Embryonic facial prominence (tissue), 1 donor: ENCODE measurements at regions not wholly inside any gene's neighbourhood (a gene's known extent, or its start where the extent isn't known, plus 50 kb on each side); places are given as distances from the start of the nearest gene placed in this dataset.

ENCODE experiments used
- DNase-seq: peaks from one replicate; pipeline ENCODE4 v3.0.0-alpha.2; 2016; ENCODE audit errors: extremely low spot score

GRCh38 chr18:46321955-46322354, 217.8 kb downstream of the HAUS1 start:
- DNase-seq: no peak

DNA sequence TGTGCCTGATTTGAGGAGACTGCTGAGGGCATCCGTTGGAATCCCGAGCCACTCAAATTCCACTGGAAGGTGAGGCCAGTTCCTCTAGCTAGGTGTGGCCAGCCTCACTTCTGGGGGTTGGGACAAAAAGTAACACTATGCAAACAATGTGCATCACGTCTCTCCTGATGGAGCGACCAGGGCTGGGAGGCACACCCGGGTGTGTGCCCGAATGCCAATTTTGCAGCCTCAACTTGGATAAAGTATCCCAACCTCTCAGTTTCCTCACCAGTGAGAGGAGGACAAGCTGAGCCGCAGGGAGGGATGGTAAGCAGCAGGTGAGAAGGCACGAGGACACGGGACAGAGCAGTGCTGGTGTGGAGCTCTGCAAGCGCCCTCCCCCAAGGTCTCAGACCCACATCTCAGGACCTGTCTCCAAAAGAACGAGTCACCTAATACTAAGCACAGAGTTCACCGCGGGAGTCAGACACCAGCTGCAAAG, 218.3 kb downstream of the HAUS1 start:
- DNase-seq: no peak

GRCh38 chr18:46322941-46323340, 218.8 kb downstream of the HAUS1 start:
- no peak for DNase-seq

- no peak for DNase-seq
Measured at GRCh38 chr18:46324087-46324955, 220.1 kb downstream of the HAUS1 start.

DNA sequence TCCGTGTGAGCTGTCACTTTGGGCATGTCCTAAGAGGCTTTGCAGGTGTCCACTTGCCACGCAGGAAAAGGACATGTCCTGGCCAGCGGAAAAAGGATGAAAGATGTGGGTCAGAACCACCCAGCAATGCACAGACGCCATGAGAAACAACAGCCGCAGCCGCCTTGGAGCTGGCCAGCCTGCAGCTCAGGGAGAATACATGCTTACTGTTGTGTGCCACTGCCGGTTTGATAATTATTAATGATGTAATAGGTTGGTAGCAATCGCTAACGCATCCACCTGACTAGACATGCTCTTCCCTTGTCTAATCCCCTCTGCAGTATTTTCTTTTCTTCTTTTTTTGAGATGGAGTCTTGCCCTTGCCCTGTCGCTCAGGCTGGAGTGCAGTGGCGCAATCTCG, 221.7 kb downstream of the HAUS1 start:
- DNase-seq: no peak

GRCh38 chr18:46329736-46330246, 225.6 kb downstream of the HAUS1 start:
- no peak for DNase-seq

DNA sequence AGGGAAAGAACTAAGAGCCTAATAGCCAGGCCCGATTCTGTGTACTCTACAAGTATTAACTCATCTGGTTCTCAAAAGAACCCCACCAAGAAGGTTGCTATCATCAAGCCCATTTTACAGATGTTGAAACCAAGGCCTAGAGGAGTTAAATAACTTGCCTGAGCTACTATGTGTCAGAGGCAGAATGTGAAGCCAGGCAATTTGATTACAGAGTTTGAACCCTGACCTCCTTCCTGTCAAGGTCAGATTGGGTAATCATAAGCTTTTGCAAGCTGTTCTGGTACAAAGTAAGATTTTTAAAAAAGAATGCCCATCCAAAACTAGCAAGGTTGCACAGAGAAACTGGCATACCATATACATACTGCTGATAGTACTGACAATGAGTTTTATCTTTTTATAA, 227.1 kb downstream of the HAUS1 start:
- no peak for DNase-seq

- no peak for DNase-seq
Measured at GRCh38 chr18:46332286-46332801, 228.2 kb downstream of the HAUS1 start.

GRCh38 chr18:46332921-46333341, 228.7 kb downstream of the HAUS1 start:
- no peak for DNase-seq

- no peak for DNase-seq
Measured at GRCh38 chr18:46333431-46334135, 229.4 kb downstream of the HAUS1 start.

- DNase-seq: no peak
Measured at GRCh38 chr18:46334868-46335281, 230.7 kb downstream of the HAUS1 start.

DNA sequence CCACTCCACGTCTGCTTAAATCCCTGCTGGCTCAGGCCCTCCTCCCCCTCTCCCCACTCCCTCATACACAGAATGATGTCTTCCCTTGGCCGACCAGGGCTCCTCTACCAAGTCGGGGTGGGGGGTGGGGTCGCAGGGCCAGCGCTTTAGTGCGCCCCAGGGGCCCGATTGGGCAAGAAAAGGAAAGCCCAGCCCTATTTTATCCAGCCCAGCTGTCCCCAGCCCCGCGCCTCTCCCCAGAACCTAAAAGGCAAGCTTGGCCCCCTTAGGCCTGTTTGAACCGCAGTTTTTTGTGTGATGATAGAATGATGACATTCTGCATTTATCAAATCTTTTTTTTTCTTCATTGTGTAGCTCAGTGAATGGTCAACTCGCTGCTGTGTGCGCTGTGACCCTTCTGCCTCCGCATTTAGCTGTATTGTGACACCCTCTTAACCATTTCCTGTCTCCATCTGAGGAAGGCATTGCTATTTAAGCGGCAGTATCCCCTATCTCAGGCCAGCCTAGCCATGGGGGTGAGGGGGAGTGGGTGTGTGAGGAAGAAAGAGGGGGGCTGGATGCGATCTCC, 231.4 kb downstream of the HAUS1 start:
- DNase-seq: no peak

DNA sequence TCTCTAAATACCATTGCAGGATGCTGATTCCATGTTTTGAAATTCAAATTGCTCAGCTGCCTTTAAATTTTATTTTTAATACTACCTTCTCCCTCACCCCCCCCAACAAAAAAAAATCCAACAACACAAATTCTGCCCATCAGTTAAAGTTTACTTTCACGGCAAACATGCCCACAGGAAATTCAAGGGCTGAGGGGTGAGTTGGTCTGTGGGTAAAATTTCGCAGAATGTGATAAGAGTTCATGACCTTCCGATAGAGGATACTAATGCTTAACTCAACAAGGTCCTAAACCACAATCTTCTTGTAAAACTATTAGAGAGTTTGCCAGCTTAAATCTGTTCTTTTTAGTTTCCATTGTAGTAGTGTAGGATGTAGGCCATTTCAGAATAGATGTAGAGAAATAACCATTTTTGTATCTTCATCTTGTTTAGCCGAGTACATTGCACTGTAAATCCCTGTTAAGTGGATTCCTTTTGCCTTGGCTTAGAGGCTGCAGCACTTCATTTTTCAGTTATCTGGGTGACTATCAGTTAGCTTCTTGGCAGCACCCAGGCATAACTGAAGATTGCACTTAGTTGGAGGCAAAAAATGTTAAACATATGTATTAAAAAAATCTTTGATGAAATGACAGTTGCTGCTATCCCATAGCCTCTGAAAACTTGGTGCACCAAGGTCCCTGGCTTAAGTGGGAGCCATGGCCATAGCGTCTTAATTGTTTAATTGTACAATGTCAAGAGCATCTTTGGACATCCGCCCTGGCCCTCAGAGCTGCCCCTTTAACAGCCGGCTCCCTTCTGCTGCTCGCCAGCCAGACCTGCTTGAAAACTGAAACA, 232.3 kb downstream of the HAUS1 start:
- no peak for DNase-seq

GRCh38 chr18:46337271-46337670, 233.1 kb downstream of the HAUS1 start:
- DNase-seq: no peak

- DNase-seq: no peak
Measured at GRCh38 chr18:46338205-46338604, 234.0 kb downstream of the HAUS1 start.

GRCh38 chr18:46338766-46339165, 234.6 kb downstream of the HAUS1 start:
- DNase-seq: no peak

DNA sequence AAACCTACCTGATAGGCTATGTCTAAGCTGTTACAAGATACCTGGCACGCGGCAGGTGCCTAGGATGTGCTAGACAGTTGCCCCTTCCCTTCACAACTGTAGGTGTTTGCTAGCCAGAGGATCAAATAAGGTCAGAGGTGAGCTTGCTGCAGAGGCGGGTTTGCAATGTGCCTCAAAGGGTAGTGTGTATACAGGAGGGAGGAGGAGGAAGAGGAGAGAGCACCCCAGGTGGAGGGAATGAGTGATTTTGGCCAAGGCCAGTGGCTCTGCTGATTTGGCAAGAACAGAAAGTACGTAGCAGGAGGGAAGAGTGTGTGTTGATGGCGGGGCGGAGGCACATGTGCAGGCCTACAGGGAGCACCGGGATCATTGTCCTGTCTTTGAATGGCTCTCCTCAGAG, 236.5 kb downstream of the HAUS1 start:
- DNase-seq: no peak

GRCh38 chr18:46341986-46342525, 237.9 kb downstream of the HAUS1 start:
- no peak for DNase-seq

DNA sequence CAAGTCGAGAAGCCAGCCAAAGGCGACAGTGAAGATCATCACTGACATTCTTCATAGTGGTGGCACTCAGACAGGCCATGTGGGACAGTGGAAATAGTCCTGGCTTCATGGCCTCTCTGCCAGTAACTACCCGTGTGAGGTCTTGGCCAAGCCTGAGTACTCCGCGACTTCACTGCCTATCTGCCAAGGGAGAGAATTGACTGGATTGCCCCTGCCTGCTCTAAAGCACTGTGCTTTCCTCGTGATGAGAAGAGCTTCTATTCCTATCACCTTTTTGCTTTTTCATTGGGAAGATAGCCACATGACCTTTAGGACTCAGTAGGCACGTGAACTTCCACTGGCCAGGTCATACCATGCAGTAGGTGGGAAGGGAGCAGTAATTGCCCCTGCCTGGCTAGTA, 239.3 kb downstream of the HAUS1 start:
- DNase-seq: no peak

DNA sequence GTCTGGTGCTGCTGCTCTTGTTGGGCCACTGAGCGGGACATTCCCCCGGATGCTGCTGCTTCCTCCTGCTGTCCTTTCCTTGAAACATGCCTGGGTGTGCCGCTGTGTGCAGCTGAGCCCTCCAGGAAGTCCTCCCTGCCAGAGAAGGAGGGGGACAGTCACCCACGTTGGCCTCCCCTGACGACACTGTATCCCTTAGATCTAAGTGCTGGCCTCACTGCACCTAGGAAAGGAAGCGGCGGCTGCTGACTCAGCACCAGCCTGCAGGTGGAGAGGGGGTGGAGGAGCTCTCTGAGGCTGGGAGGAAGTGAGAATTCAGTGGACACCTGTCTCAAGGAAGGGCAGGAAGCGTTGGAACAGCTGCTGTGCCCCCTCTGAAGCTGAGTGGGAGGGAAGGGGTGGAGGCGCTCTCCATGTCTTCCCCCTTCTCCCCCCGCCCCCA, 239.8 kb downstream of the HAUS1 start:
- DNase-seq: no peak
